Thoracic aorta (tissue), 2 donors: ENCODE measurements at regions not wholly inside any gene's neighbourhood (a gene's known extent, or its start where the extent isn't known, plus 50 kb on each side); places are given as distances from the start of the nearest gene placed in this dataset.

Experiments
- ATAC-seq: fragments of 150-250 bp; one replicate; pipeline ENCODE4 v1.8.0; 2017; ENCODE audit warnings: low read depth; ENCODE audit not compliant: insufficient number of reproducible peaks, low FRiP score
- DNase-seq: peaks from one replicate; pipeline ENCODE4 v3.0.0-alpha.2; 2020; ENCODE audit warnings: low spot score
- H3K27ac ChIP-seq, 2 donors: fragments of 200-600 bp; sonication (generic); 1 replicate in 1 of 2; 2 replicates in 1 of 2; pipeline ENCODE4 v1.5.1; 2016; ENCODE audit warnings: mild to moderate bottlenecking in 2 of 2, moderate library complexity in 2 of 2
- H3K27me3 ChIP-seq: fragments of 200-600 bp; sonication (generic); replicated peaks from 2 replicates; pipeline ENCODE4 v1.6.0; 2016; ENCODE audit warnings: mild to moderate bottlenecking; ENCODE audit not compliant: insufficient read depth
- H3K36me3 ChIP-seq: fragments of 200-600 bp; sonication (generic); one replicate; pipeline ENCODE4 v1.5.1; 2016
- H3K4me1 ChIP-seq, 2 donors: fragments of 200-600 bp; sonication (generic); 1 replicate in 1 of 2; 2 replicates in 1 of 2; pipeline versions ENCODE4 v1.5.1 to v1.6.0; 2016; ENCODE audit warnings: low read depth in 2 of 2, mild to moderate bottlenecking in 1 of 2; ENCODE audit not compliant: control insufficient read depth in 1 of 2
- H3K4me3 ChIP-seq: fragments of 200-600 bp; sonication (generic); 2 replicates; pipeline ENCODE4 v1.5.1; 2016; ENCODE audit warnings: mild to moderate bottlenecking
- H3K9me3 ChIP-seq: fragments of 200-600 bp; sonication (generic); 2 replicates; pipeline ENCODE4 v1.5.1; 2016
- CTCF ChIP-seq: fragments of 200-600 bp; sonication (generic); IDR thresholded peaks from one replicate; pipeline ENCODE4 v1.5.1; 2019; ENCODE audit warnings: antibody characterized with exemption

DNA sequence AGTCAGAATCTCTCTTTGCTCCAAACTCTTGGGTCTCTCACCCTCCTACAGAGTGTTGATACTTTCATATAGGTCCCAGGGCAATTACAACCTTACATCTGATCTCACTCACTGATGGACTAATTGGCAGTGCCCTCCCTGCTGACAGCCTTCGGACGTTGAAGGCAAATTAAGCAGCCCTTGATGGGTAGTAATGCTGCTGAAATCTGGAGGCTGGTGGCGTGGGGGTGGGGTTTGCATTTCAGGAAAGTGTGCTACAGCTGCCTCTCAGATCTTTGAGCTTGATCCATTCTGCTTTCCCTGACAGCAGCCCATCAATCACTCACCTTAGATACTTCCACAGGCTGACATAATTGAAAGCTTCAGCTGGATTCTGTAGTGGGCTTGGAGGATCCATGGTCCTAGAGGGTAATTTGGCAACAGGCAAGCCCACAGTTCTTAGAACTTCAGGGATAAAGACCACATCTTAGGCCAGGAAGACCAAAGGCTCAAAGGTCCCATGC lies 349.1 kb upstream of the PODXL start:
- Histone ChIP-seq H3K4me3 (no peak overlapping the region), H3K36me3 (no peaks in the 10 kb centered on the region), H3K4me1 (no peaks in the 10 kb centered on the region), H3K9me3 (peaks cover 6% of the 10 kb centered on the region), H3K27ac (no peak overlapping the region), H3K27me3 (no peaks in the 10 kb centered on the region)
- DNase-seq (no peak), ATAC-seq (no peak)
- no peak for TF ChIP-seq CTCF

DNA sequence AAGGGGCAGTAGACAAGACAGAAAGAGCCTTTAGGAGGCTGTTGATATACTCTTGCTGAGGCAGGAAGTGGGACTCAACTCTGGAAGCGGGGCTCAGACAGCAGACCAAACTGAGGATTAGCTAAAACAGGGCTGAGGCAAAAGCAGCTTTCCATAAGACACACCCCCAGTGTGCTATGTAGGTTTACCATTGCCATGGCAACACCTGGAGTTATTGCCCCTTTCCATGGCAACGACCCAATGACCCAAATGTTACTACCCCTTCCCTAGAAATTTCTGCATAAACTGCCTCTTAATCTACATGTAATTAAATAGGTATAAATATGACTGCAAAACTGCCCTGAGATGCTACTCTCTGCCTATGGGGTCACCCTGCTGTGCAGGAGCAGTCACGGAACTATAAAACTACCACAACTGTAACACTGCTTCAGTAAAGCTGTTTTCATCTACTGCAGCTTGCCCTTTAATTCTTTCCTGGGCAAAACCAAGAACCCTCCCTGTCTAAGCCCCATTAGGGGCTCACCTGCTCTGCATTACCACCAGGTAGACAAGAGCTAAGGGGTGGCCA lies 348.4 kb upstream of the PODXL start:
- TF ChIP-seq CTCF, result no peak
- no peak overlapping the region for H3K4me3 ChIP-seq
- peaks cover 6% of the 10 kb centered on the region for H3K9me3 ChIP-seq
- H3K27ac ChIP-seq, result no peak overlapping the region
- no peaks in the 10 kb centered on the region for H3K27me3 ChIP-seq
- ATAC-seq (no peak), DNase-seq (no peak)
- H3K4me1 ChIP-seq, result no peaks in the 10 kb centered on the region
- H3K36me3 ChIP-seq, result no peaks in the 10 kb centered on the region

DNA sequence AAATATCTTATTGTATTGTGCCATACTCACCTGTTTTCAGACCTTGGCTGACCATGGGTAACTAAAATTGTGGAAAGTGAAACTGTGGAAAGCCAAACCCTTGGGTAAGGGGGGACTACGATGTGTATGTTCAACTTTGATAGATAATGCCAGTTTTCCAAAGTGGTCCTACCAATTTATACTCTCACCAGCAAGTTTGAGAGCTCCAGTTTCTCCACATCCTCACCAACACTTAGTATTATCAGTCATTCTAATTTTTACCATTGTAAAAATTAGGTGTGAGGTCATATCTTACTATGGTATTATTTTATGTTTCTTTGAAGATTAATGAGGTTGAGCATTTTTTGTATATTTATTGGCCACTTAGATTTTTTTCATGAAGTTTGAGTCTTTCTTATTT lies 346.9 kb upstream of the PODXL start:
- H3K9me3 ChIP-seq, result peaks cover 6% of the 10 kb centered on the region
- no peak for TF ChIP-seq CTCF
- no peaks in the 10 kb centered on the region for H3K27me3 ChIP-seq
- H3K4me1 ChIP-seq, result no peaks in the 10 kb centered on the region
- H3K4me3 ChIP-seq, result no peak overlapping the region
- no peaks in the 10 kb centered on the region for H3K36me3 ChIP-seq
- no peak for DNase-seq
- ATAC-seq, result no peak
- no peak overlapping the region for H3K27ac ChIP-seq

- Histone ChIP-seq H3K4me3 (no peak overlapping the region), H3K36me3 (no peaks in the 10 kb centered on the region), H3K4me1 (no peaks in the 10 kb centered on the region), H3K27ac (no peak overlapping the region), H3K27me3 (no peaks in the 10 kb centered on the region), H3K9me3 (peaks cover 6% of the 10 kb centered on the region)
- DNase-seq (no peak), ATAC-seq (no peak)
- no peak for TF ChIP-seq CTCF
Observed at GRCh38 chr7:131900785-131901287, 344.4 kb upstream of the PODXL start.

DNA sequence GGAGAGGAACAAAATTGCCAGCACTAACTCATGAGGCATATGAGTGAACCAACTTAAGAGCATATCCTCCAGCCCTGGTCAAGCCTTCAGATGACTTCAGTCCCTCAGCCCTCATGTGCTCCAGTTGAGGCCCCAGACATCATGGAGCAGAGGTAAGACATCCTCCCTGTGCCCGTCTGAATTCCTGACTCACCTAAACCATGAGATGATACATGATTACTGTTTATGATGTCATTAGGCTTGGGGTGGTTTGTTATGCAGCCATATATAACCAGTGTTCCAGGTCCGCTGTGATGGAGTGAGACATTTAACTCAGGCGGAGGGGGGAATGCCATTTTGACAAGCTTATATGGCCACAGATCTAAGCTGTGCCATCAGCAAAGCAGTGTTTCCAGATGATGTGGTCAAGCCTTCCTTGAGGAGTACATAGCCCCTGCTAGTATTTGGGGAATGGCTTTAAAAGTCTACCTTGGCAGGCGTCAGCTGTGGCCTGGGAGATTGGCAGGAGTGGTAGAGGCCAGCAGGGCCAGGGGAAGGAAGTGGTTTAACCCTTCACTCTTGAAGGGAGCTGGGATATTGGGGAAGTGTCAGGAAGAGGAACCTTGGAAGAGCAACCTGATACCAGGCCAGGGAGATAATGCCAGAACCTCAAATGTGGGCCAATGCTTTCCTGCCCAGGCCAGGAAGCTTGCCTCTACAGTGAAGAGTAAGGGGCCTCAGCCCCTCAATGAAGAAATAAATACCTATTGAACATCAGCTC lies 343.0 kb upstream of the PODXL start:
- no peak for TF ChIP-seq CTCF

More for the DNA sequence above, 343.0 kb upstream of the PODXL start:
- Histone ChIP-seq H3K4me1 (no peaks in the 10 kb centered on the region), H3K36me3 (no peaks in the 10 kb centered on the region), H3K4me3 (no peak overlapping the region), H3K27me3 (no peaks in the 10 kb centered on the region), H3K27ac (no peak overlapping the region), H3K9me3 (peaks cover 6% of the 10 kb centered on the region)
- DNase-seq (no peak), ATAC-seq (no peak)
